ENCODE measurements at regions not wholly inside any gene's neighbourhood (a gene's known extent, or its start where the extent isn't known, plus 50 kb on each side); places are given as distances from the start of the nearest gene placed in this dataset.
A peak's percentile ranks its signal among the peaks of the same experiment; 100 is the strongest.
"Not testable (repeated sequence)": the region's sequence is repeated elsewhere in the genome, so short reads cannot be mapped to it uniquely, and the experiment has no call there.

GRCh38 chr4:155032521-155033229 lies 175.8 kb upstream of the NPY2R start:
- DNase-seq (ENCODE audit: low spot score): no peak

- no peak for DNase-seq (ENCODE audit: low spot score)
These were observed 174.8 kb upstream of the NPY2R start for GRCh38 chr4:155033604-155034003.

- DNase-seq (ENCODE audit: low spot score): no peak
These were observed 171.4 kb upstream of the NPY2R start for GRCh38 chr4:155037031-155037430.

- DNase-seq (ENCODE audit: low spot score): no peak
These were observed 170.0 kb upstream of the NPY2R start for GRCh38 chr4:155038459-155038858.

- no peak for DNase-seq (ENCODE audit: low spot score)
These were observed 169.3 kb upstream of the NPY2R start for GRCh38 chr4:155039162-155039561.

GRCh38 chr4:155040031-155040430 lies 168.4 kb upstream of the NPY2R start:
- no peak for DNase-seq (ENCODE audit: low spot score)

- DNase-seq (ENCODE audit: low spot score): no peak
These were observed 166.4 kb upstream of the NPY2R start for GRCh38 chr4:155042014-155042413.

GRCh38 chr4:155044251-155044650 lies 164.2 kb upstream of the NPY2R start:
- not testable (repeated sequence) for DNase-seq (ENCODE audit: low spot score)

GRCh38 chr4:155047755-155048154 lies 160.7 kb upstream of the NPY2R start:
- DNase-seq (ENCODE audit: low spot score): no peak

- not testable (repeated sequence) for DNase-seq (ENCODE audit: low spot score)
These were observed 154.4 kb upstream of the NPY2R start for GRCh38 chr4:155054042-155054441.

- DNase-seq (ENCODE audit: low spot score): no peak
These were observed 148.0 kb upstream of the NPY2R start for GRCh38 chr4:155060419-155060818.

- no peak for DNase-seq (ENCODE audit: low spot score)
These were observed 147.6 kb upstream of the NPY2R start for GRCh38 chr4:155060873-155061272.

- DNase-seq (ENCODE audit: low spot score): no peak
These were observed 145.5 kb upstream of the NPY2R start for GRCh38 chr4:155062948-155063347.

- not testable (repeated sequence) for DNase-seq (ENCODE audit: low spot score)
These were observed 143.5 kb upstream of the NPY2R start for GRCh38 chr4:155064934-155065333.

- DNase-seq (ENCODE audit: low spot score): no peak
These were observed 141.6 kb upstream of the NPY2R start for GRCh38 chr4:155066871-155067270.

- no peak for DNase-seq (ENCODE audit: low spot score)
These were observed 136.5 kb upstream of the NPY2R start for GRCh38 chr4:155071962-155072361.

- no peak for DNase-seq (ENCODE audit: low spot score)
These were observed 136.0 kb upstream of the NPY2R start for GRCh38 chr4:155072417-155072816.

- DNase-seq (ENCODE audit: low spot score): no peak
These were observed 134.6 kb upstream of the NPY2R start for GRCh38 chr4:155073852-155074251.

GRCh38 chr4:155076256-155076785 lies 132.1 kb upstream of the NPY2R start:
- no peak for DNase-seq (ENCODE audit: low spot score)

GRCh38 chr4:155077452-155078229 lies 130.8 kb upstream of the NPY2R start:
- no peak for DNase-seq (ENCODE audit: low spot score)

- DNase-seq (ENCODE audit: low spot score): peak; percentile 58
These were observed 128.6 kb upstream of the NPY2R start for GRCh38 chr4:155079871-155080270.

- DNase-seq (ENCODE audit: low spot score): no peak
These were observed 127.2 kb upstream of the NPY2R start for GRCh38 chr4:155081222-155081621.

- DNase-seq (ENCODE audit: low spot score): peak; percentile 27
These were observed 122.4 kb upstream of the NPY2R start for GRCh38 chr4:155085843-155086530.

Measured in kidney capillary endothelial cell (primary cell).